HFF-Myc (cell line): ENCODE measurements at regions not wholly inside any gene's neighbourhood (a gene's known extent, or its start where the extent isn't known, plus 50 kb on each side); places are given as distances from the start of the nearest gene placed in this dataset.

ENCODE experiments used
- DNase-seq: peaks from one replicate; pipeline ENCODE4 v3.0.0-alpha.2; 2011; ENCODE audit warnings: low read depth; ENCODE audit errors: extremely low read depth
- H3K4me3 ChIP-seq: replicated peaks from 2 replicates; pipeline ENCODE4 v1.5.1; 2011; ENCODE audit warnings: low read depth, mild to moderate bottlenecking, control low read depth, low read length
- TF ChIP-seq, protein P1 (sequence below): IDR thresholded peaks from 2 replicates; pipeline ENCODE4 v1.5.1; 2012; ENCODE audit warnings: mild to moderate bottlenecking, low read depth, low read length, control low read depth; ENCODE audit errors: missing control alignments

DNA sequence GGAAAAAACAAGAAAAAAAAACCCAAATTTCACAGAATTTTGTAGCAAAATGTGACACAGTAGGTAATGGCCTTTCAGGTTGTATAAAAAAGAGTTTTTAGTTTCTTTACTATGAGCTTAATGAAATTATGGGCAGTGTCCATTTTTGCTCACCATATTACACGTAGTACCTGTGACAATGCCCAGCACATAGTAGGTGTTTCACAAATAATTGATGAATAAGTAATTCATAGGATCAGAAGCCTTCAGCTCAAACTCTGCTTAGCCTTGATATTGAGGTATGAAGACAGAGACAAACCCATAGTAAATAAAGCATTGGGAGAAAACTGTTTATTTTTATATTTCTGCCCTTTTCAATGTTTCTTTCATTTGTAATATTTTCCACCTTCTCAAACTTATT lies 97.2 kb downstream of the LHX9 start:
- DNase-seq = no peak
- TF ChIP-seq, protein P1, sequence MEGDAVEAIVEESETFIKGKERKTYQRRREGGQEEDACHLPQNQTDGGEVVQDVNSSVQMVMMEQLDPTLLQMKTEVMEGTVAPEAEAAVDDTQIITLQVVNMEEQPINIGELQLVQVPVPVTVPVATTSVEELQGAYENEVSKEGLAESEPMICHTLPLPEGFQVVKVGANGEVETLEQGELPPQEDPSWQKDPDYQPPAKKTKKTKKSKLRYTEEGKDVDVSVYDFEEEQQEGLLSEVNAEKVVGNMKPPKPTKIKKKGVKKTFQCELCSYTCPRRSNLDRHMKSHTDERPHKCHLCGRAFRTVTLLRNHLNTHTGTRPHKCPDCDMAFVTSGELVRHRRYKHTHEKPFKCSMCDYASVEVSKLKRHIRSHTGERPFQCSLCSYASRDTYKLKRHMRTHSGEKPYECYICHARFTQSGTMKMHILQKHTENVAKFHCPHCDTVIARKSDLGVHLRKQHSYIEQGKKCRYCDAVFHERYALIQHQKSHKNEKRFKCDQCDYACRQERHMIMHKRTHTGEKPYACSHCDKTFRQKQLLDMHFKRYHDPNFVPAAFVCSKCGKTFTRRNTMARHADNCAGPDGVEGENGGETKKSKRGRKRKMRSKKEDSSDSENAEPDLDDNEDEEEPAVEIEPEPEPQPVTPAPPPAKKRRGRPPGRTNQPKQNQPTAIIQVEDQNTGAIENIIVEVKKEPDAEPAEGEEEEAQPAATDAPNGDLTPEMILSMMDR = no peak
- no peak overlapping the region for H3K4me3 ChIP-seq

GRCh38 chr1:198015309-198015708 lies 98.1 kb downstream of the LHX9 start:
- TF ChIP-seq, protein P1 = no peak
- H3K4me3 ChIP-seq = no peak overlapping the region
- DNase-seq = no peak

- no peak overlapping the region for H3K4me3 ChIP-seq
- DNase-seq = peak; percentile 65
- TF ChIP-seq, protein P1 = no peak
Observed at GRCh38 chr1:198018529-198018928, 101.4 kb downstream of the LHX9 start.

DNA sequence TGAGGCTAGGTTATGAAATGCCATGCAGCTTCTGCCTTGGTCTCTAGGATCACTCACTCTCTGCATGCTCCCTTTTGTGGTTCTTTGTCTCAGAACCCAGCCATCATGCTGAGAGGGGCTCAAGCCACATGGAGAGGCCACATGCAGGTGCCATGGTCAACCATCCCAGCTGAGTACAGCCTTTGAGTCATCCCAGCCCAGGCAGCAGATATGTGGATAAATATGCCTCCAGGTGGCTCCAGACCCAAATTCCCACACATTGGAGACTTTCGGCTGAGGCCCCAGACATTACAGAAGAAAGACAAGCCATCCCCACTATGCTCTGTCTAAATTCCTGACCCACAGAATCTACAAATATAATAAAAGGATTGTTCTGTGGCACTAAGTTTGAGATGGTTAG lies 102.0 kb downstream of the LHX9 start:
- DNase-seq = no peak
- TF ChIP-seq, protein P1 = no peak
- no peak overlapping the region for H3K4me3 ChIP-seq

DNA sequence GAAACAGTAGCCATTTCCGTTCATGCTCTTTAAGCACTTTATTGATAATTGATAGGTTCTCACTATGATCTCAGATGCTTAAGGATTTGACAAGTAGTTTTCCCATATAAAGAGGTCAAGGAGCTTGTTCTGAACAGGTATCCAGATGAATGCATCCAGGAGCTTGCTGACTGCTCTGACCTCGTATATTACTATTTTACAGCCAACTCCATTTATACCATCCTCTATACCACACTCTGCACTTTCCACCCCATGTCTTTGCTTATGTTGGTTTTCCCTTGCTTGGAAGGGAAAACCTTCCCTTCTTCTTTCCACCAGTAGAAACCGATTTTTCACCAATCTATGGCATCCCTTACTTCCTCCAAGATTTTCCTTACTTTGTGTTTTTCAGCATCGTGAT lies 107.2 kb downstream of the LHX9 start:
- no peak for DNase-seq
- TF ChIP-seq, protein P1 = no peak
- no peak overlapping the region for H3K4me3 ChIP-seq

- DNase-seq = no peak
- H3K4me3 ChIP-seq = no peak overlapping the region
- TF ChIP-seq, protein P1 = no peak
Observed at GRCh38 chr1:198024782-198025181, 107.6 kb downstream of the LHX9 start.

- DNase-seq = peak; percentile 44
- TF ChIP-seq, protein P1 = no peak
- no peak overlapping the region for H3K4me3 ChIP-seq
Observed at GRCh38 chr1:198030682-198031081, 113.5 kb downstream of the LHX9 start.
